Activated naive CD4-positive, alpha-beta T cell treated with anti-CD3 and anti-CD28 coated beads for 36 hours (primary cell): ENCODE measurements at regions not wholly inside any gene's neighbourhood (a gene's known extent, or its start where the extent isn't known, plus 50 kb on each side); places are given as distances from the start of the nearest gene placed in this dataset.

Source experiments
- CTCF ChIA-PET: fragments of 350-600 bp; sonication (Branson Sonifier 250); formaldehyde crosslinking; loops from one replicate; lab custom pipeline; 2021; ENCODE audit warnings: antibody characterized with exemption; lab: Charles Lee
- DNase-seq: peaks from one replicate; pipeline ENCODE4 v3.0.0-alpha.2; 2020
- H3K27ac Mint-ChIP-seq: one replicate; pipeline ENCODE4 v1.8.0; 2021; ENCODE audit warnings: mild to moderate bottlenecking, mixed read lengths
- H3K27me3 Mint-ChIP-seq: one replicate; pipeline ENCODE4 v1.8.0; 2021; ENCODE audit warnings: low read depth, mixed read lengths
- H3K36me3 Mint-ChIP-seq: one replicate; pipeline ENCODE4 v1.8.0; 2021; ENCODE audit warnings: low read depth, mixed read lengths
- H3K4me1 Mint-ChIP-seq: one replicate; pipeline ENCODE4 v1.8.0; 2021; ENCODE audit warnings: low read depth, mixed read lengths
- H3K4me3 Mint-ChIP-seq: one replicate; pipeline ENCODE4 v1.8.0; 2021; ENCODE audit warnings: mild to moderate bottlenecking, moderate library complexity, mixed read lengths
- H3K9me3 Mint-ChIP-seq: one replicate; pipeline ENCODE4 v1.8.0; 2021; ENCODE audit warnings: mixed read lengths
- intact Hi-C: fragments of 100-400 bp; cut with micrococcal nuclease; formaldehyde crosslinking; loops from one replicate; pipeline ENCODE4 v1.15.1; 2023

DNA sequence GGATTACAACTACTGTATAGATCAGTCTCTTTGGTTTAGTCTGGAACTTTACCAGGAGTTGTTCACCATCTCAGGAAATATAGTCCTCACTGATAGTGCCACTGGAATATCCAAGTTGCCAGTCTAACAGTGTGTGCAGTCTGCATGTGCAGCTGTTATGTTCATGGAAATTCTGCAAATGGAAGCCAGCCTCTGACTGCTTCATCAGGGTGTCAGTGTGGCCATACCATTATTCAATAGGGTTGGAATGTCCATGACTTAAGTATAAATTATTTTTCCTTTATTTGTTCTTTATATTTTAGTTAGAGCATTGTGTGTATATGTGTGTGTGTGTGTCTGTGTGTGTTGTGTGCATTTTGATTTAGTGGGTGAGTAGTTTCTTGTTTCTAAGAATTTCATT lies 51.8 kb downstream of the C11orf96 start:
- CTCF ChIA-PET: no interaction called here
- Mint-ChIP-seq H3K4me1 (no peaks in the 10 kb centered on the region), H3K9me3 (no peaks in the 10 kb centered on the region), H3K27me3 (no peaks in the 10 kb centered on the region), H3K27ac (no peak overlapping the region), H3K36me3 (no peaks in the 10 kb centered on the region), H3K4me3 (no peak overlapping the region)
- intact Hi-C loops: no loop called here
- DNase-seq: no peak

DNA sequence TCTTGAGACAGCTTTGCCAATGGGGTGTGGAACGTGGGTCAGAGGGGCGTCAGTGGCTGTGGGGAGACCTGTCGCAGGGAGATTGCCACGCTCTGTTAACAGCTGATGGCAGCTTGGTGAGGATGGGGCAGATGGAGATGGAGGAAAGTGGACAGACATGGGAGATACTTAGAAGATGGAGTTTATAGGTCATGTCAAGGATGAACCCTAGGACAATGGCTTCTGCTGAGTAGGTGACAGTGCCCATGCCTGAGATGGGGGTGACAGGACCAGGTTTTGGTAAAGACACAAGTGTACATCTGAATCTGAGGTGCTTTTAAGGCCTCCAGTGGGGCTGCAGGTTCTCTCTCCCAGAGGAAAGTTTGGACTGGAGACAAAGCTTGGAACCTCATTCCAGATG lies 51.5 kb upstream of the ACCSL start:
- H3K27me3 Mint-ChIP-seq: no peaks in the 10 kb centered on the region
- CTCF ChIA-PET: no interaction called here
- intact Hi-C loops: no loop called here
- H3K4me1 Mint-ChIP-seq: no peaks in the 10 kb centered on the region
- no peaks in the 10 kb centered on the region for H3K9me3 Mint-ChIP-seq
- no peak for DNase-seq
- no peak overlapping the region for H3K27ac Mint-ChIP-seq
- no peaks in the 10 kb centered on the region for H3K36me3 Mint-ChIP-seq
- no peak overlapping the region for H3K4me3 Mint-ChIP-seq

DNA sequence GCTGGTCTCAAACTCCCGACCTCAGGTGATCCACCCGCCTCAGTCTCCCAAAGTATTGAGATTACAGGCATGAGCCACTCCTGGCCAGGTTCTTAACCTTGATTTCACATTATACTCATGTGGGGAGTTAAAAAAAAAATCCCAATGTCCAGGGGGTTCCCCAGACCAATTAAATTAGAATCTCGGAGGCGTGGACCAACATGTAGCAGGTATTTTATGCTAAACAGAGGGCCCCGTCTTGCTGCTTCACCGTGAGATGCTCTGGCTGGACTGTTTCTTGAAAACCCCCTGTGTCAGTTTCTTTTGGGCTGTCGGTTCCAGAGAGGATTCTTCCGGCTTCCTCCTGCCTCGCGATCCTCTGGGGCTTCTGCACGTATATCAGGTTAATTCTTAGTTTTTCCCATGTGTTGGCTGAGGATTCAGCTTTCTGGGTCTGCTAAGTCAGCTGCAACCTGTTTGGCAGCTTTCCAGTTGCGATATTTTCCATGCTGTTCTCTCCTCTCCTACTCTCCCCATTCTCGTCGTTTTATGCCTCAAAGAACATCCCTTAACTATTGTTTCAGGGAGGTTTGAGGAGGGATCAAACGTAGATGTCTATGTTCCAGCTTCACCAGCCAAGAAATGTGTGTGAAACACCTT lies 50.6 kb upstream of the ACCSL start:
- H3K4me3 Mint-ChIP-seq: no peak overlapping the region
- H3K4me1 Mint-ChIP-seq: no peaks in the 10 kb centered on the region
- intact Hi-C loops: no loop called here
- no peak for DNase-seq
- no peaks in the 10 kb centered on the region for H3K27me3 Mint-ChIP-seq
- H3K9me3 Mint-ChIP-seq: no peaks in the 10 kb centered on the region
- CTCF ChIA-PET: interaction anchor here (0.8 kb wide), 1 partner anchor 116 kb away, joined by 3 read pairs; no protein-coding TSS in a partner anchor
- H3K36me3 Mint-ChIP-seq: no peaks in the 10 kb centered on the region
- H3K27ac Mint-ChIP-seq: no peak overlapping the region
